ENCODE measurements at regions not wholly inside any gene's neighbourhood (a gene's known extent, or its start where the extent isn't known, plus 50 kb on each side); places are given as distances from the start of the nearest gene placed in this dataset.

DNA sequence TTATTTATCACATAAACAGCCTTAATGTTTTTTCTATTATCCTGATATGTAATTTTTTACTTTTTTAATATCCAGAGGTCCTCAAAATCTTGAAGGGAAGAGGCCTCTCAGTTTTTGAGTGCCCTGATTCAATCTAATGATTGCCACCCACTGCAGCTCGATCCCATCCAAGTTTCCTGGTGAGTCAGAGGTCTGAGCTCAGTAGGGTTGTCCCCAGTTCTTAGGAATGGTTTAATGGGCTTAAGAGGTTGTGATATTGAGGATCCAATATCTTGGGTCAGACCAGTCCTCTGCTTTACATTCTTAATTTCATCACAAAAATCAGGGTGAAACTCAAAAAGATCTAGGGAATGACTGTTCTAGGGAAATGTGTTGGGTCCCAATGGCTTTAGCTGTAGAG, 238.5 kb downstream of the NSUN3 start (continued):
- TF ChIP-seq, protein P1, sequence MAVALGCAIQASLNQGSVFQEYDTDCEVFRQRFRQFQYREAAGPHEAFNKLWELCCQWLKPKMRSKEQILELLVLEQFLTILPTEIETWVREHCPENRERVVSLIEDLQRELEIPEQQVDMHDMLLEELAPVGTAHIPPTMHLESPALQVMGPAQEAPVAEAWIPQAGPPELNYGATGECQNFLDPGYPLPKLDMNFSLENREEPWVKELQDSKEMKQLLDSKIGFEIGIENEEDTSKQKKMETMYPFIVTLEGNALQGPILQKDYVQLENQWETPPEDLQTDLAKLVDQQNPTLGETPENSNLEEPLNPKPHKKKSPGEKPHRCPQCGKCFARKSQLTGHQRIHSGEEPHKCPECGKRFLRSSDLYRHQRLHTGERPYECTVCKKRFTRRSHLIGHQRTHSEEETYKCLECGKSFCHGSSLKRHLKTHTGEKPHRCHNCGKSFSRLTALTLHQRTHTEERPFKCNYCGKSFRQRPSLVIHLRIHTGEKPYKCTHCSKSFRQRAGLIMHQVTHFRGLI (tag by site-specific recombination; IDR thresholded peaks at IDR 0.05): no peak
- TF ChIP-seq ZNF426 (tag by site-specific recombination; IDR thresholded peaks at IDR 0.05) (no peak), ZNF114 (tag by site-specific recombination; IDR thresholded peaks at IDR 0.05) (no peak), KLF7 (tag by site-specific recombination; IDR thresholded peaks at IDR 0.05; ENCODE audit: borderline replicate concordance) (no peak), ZNF626 (tag by site-specific recombination; IDR thresholded peaks at IDR 0.05) (no peak), RBAK (tag by site-specific recombination; IDR thresholded peaks at IDR 0.05) (no peak), ZNF624 (tag by site-specific recombination; IDR thresholded peaks at IDR 0.05) (no peak)
- TF ChIP-seq, protein P2, sequence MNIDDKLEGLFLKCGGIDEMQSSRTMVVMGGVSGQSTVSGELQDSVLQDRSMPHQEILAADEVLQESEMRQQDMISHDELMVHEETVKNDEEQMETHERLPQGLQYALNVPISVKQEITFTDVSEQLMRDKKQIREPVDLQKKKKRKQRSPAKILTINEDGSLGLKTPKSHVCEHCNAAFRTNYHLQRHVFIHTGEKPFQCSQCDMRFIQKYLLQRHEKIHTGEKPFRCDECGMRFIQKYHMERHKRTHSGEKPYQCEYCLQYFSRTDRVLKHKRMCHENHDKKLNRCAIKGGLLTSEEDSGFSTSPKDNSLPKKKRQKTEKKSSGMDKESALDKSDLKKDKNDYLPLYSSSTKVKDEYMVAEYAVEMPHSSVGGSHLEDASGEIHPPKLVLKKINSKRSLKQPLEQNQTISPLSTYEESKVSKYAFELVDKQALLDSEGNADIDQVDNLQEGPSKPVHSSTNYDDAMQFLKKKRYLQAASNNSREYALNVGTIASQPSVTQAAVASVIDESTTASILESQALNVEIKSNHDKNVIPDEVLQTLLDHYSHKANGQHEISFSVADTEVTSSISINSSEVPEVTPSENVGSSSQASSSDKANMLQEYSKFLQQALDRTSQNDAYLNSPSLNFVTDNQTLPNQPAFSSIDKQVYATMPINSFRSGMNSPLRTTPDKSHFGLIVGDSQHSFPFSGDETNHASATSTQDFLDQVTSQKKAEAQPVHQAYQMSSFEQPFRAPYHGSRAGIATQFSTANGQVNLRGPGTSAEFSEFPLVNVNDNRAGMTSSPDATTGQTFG (tag by site-specific recombination; IDR thresholded peaks at IDR 0.05; ENCODE audit: borderline replicate concordance): no peak

DNA sequence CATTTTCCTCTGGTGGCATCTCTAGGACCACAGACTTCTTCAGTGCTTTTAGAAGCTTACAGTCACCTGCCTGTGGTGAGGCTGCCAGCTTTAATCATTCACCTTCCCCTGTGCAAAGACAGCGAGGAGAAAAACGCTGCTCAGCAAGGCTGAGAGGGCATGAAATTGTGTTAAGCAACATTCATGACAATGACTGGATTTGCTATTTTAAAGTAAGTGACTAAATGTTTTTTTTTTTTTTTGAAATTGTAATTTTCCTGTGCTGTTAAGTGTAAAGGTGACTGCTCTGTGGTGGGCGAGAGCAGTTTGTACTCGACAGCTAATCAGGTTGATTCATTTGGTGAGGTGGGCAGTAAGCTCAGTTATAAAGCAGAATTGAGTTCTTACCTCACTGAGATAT, 240.4 kb downstream of the NSUN3 start:
- H3K36me3 ChIP-seq (ENCODE audit: control insufficient read depth in 2 of 2, insufficient read depth in 1 of 2, low read length in 2 of 2): no peaks in the 10 kb centered on the region
- no peak overlapping the region for H3K27ac ChIP-seq (ENCODE audit: extremely low read depth, low read depth, low read length)
- ChIA-PET POLR2A (no interaction called here), CTCF (interaction anchor here (0.8 kb wide), 1 partner anchor 688 kb away, joined by 4 read pairs; no protein-coding TSS in a partner anchor)
- no peaks in the 10 kb centered on the region for H3K4me1 ChIP-seq (ENCODE audit: control insufficient read depth, insufficient read depth, low read length)
- no peaks in the 10 kb centered on the region for H3K9me3 ChIP-seq (ENCODE audit: control insufficient read depth, insufficient read depth, low read depth, low read length)
- H3K4me3 ChIP-seq (ENCODE audit: low read depth, low read length): no peak overlapping the region
- TF ChIP-seq, protein P2 (tag by site-specific recombination; IDR thresholded peaks at IDR 0.05; ENCODE audit: borderline replicate concordance): no peak
- TF ChIP-seq ZNF169 (tag by site-specific recombination; IDR thresholded peaks at IDR 0.05) (no peak), ZBTB48 (tag by site-specific recombination; IDR thresholded peaks at IDR 0.05) (no peak), ZNF37A (tag by site-specific recombination; IDR thresholded peaks at IDR 0.05) (no peak), ZNF785 (tag by site-specific recombination; IDR thresholded peaks at IDR 0.05) (no peak), SETDB1 (IDR thresholded peaks at IDR 0.05; ENCODE audit: insufficient read length, low read length) (no peak), REPIN1 (tag by site-specific recombination; IDR thresholded peaks at IDR 0.05; ENCODE audit: low read depth) (no peak), ZSCAN16 (tag by site-specific recombination; IDR thresholded peaks at IDR 0.05) (no peak), GLIS2 (tag by site-specific recombination; IDR thresholded peaks at IDR 0.05) (no peak), ZNF561 (tag by site-specific recombination; IDR thresholded peaks at IDR 0.05; ENCODE audit: borderline replicate concordance) (no peak), ZNF585B (tag by site-specific recombination; IDR thresholded peaks at IDR 0.05) (no peak), ZNF266 (tag by site-specific recombination; IDR thresholded peaks at IDR 0.05; ENCODE audit: low read depth) (no peak), ZNF654 (tag by site-specific recombination; IDR thresholded peaks at IDR 0.05; ENCODE audit: low read depth) (no peak)
- TF ChIP-seq, protein P3, sequence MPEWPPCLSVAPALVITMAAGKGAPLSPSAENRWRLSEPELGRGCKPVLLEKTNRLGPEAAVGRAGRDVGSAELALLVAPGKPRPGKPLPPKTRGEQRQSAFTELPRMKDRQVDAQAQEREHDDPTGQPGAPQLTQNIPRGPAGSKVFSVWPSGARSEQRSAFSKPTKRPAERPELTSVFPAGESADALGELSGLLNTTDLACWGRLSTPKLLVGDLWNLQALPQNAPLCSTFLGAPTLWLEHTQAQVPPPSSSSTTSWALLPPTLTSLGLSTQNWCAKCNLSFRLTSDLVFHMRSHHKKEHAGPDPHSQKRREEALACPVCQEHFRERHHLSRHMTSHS (tag by site-specific recombination; IDR thresholded peaks at IDR 0.05): no peak
- TF ChIP-seq, protein P4, sequence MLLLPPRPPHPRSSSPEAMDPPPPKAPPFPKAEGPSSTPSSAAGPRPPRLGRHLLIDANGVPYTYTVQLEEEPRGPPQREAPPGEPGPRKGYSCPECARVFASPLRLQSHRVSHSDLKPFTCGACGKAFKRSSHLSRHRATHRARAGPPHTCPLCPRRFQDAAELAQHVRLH (tag by site-specific recombination; IDR thresholded peaks at IDR 0.05): no peak
- TF ChIP-seq, protein P5, sequence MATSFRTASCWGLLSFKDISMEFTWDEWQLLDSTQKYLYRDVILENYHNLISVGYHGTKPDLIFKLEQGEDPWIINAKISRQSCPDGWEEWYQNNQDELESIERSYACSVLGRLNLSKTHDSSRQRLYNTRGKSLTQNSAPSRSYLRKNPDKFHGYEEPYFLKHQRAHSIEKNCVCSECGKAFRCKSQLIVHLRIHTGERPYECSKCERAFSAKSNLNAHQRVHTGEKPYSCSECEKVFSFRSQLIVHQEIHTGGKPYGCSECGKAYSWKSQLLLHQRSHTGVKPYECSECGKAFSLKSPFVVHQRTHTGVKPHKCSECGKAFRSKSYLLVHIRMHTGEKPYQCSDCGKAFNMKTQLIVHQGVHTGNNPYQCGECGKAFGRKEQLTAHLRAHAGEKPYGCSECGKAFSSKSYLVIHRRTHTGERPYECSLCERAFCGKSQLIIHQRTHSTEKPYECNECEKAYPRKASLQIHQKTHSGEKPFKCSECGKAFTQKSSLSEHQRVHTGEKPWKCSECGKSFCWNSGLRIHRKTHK (tag by site-specific recombination; IDR thresholded peaks at IDR 0.05): no peak

All from HEK293 (cell line).